Hepatocyte (in vitro differentiated cells): ENCODE measurements at regions not wholly inside any gene's neighbourhood (a gene's known extent, or its start where the extent isn't known, plus 50 kb on each side); places are given as distances from the start of the nearest gene placed in this dataset.

Experiments
- DNase-seq: peaks from one replicate; pipeline ENCODE4 v3.0.0-alpha.2; 2016; ENCODE audit warnings: low spot score
- H2AFZ ChIP-seq: fragments of 200-600 bp; sonication (generic); 2 replicates; pipeline ENCODE4 v1.6.0; 2016; ENCODE audit warnings: antibody characterized with exemption, mild to moderate bottlenecking
- H3K27ac ChIP-seq: fragments of 200-600 bp; sonication (generic); 2 replicates; pipeline ENCODE4 v1.5.1; 2016; ENCODE audit warnings: mild to moderate bottlenecking
- H3K27me3 ChIP-seq: fragments of 200-600 bp; sonication (generic); 2 replicates; pipeline ENCODE4 v1.6.1; 2016
- H3K36me3 ChIP-seq: fragments of 200-600 bp; sonication (generic); replicated peaks from 2 replicates; pipeline ENCODE4 v1.5.1; 2016; ENCODE audit warnings: low read depth; ENCODE audit not compliant: insufficient read depth
- H3K4me1 ChIP-seq: fragments of 200-600 bp; sonication (generic); 2 replicates; pipeline ENCODE4 v1.5.1; 2016; ENCODE audit warnings: mild to moderate bottlenecking, moderate library complexity; ENCODE audit not compliant: insufficient read depth
- H3K4me2 ChIP-seq: fragments of 200-600 bp; sonication (generic); 2 replicates; pipeline ENCODE4 v1.6.0; 2016
- H3K4me3 ChIP-seq: fragments of 200-600 bp; sonication (generic); 2 replicates; pipeline ENCODE4 v1.5.1; 2016; ENCODE audit warnings: mild to moderate bottlenecking
- H3K79me2 ChIP-seq: fragments of 200-600 bp; sonication (generic); 2 replicates; pipeline ENCODE4 v1.6.0; 2017; ENCODE audit warnings: mild to moderate bottlenecking
- H3K9me2 ChIP-seq: fragments of 200-600 bp; sonication (generic); replicated peaks from 2 replicates; pipeline ENCODE4 v1.6.0; 2017; ENCODE audit warnings: mild to moderate bottlenecking; ENCODE audit not compliant: insufficient read depth
- H3K9me3 ChIP-seq: fragments of 200-600 bp; sonication (generic); 2 replicates; pipeline ENCODE4 v1.5.1; 2016; ENCODE audit warnings: low read depth, mild to moderate bottlenecking
- H4K20me1 ChIP-seq: fragments of 200-600 bp; sonication (generic); 2 replicates; pipeline ENCODE4 v1.6.0; 2016; ENCODE audit warnings: mild to moderate bottlenecking; ENCODE audit not compliant: insufficient read depth, poor library complexity, severe bottlenecking
- CTCF ChIP-seq: fragments of 200-600 bp; sonication (generic); IDR thresholded peaks from 2 replicates; pipeline ENCODE4 v1.5.1; 2016; ENCODE audit warnings: antibody characterized with exemption, mild to moderate bottlenecking; ENCODE audit not compliant: poor library complexity
- EZH2 ChIP-seq: fragments of 200-600 bp; sonication (generic); IDR thresholded peaks from 2 replicates; pipeline ENCODE4 v1.6.1; 2016; ENCODE audit warnings: antibody characterized with exemption, mild to moderate bottlenecking, borderline replicate concordance
- EZH2phosphoT487 ChIP-seq: fragments of 200-600 bp; sonication (generic); IDR thresholded peaks from one replicate; pipeline ENCODE4 v1.6.1; 2018; ENCODE audit warnings: antibody characterized with exemption, mild to moderate bottlenecking, low read depth, moderate library complexity; ENCODE audit not compliant: unreplicated experiment, severe bottlenecking
- WGBS: methylation state at CpG from one replicate; pipeline ENCODE4 v1.1.6; 2016; ENCODE audit warnings: low lambda C conversion rate; ENCODE audit errors: missing lambda C conversion rate; 5-methylcytosine and 5-hydroxymethylcytosine counted together

DNA sequence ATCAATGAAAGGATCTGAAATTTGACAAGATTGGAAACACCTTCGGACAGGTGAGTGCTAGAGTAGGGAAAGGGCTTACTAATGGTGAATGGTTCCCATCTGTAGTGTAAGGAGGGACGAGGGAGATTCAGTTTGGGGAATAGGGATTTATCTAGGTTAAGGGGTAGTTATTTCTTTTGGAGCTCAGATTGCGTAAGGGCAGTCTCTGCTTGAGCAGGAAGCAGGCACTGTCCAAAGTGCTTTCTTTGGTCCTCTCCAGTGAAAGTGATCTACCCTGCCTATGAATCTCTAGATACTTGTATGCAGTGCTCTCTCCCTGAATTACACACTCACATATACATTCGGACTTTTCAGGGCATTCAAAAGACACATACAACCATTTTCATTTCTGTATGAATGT lies 272.9 kb upstream of the FIGN start:
- Histone ChIP-seq H3K27ac (no peak overlapping the region), H3K4me3 (no peak overlapping the region), H3K27me3 (no peaks in the 10 kb centered on the region), H3K9me3 (no peaks in the 10 kb centered on the region), H3K4me2 (no peak overlapping the region), H3K9me2 (no peaks in the 10 kb centered on the region), H4K20me1 (no peaks in the 10 kb centered on the region), H3K79me2 (no peaks in the 10 kb centered on the region), H2AFZ (no peak overlapping the region), H3K4me1 (no peaks in the 10 kb centered on the region), H3K36me3 (no peaks in the 10 kb centered on the region)
- TF ChIP-seq CTCF = no peak
- no peak for TF ChIP-seq EZH2phosphoT487
- TF ChIP-seq EZH2 = no peak
- WGBS = 92% methylated on average over 4 of the region's 4 CpGs
- no peak for DNase-seq

DNA sequence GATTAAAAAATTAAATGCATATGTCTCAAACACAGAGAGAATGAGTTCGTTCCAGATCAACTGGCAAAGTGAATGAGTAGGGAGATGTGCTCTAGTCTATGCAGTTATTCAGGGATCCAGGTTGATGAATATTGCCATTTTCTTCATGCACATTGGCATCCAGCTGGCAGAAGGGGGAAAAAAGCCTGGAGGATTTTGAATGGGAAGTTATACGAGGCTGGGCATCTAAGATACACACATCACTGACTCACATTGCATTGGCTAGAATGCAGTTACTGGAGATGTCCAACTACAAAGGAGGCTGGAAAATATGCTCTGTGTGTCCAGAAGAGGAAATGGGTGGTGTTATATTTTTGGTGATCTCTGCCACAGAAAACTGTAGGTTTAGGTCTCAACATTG lies 270.9 kb upstream of the FIGN start:
- Histone ChIP-seq H3K9me2 (no peaks in the 10 kb centered on the region), H3K36me3 (no peaks in the 10 kb centered on the region), H3K79me2 (no peaks in the 10 kb centered on the region), H3K4me1 (no peaks in the 10 kb centered on the region), H3K27me3 (no peaks in the 10 kb centered on the region), H3K4me3 (no peak overlapping the region), H4K20me1 (no peaks in the 10 kb centered on the region), H3K27ac (no peak overlapping the region), H3K4me2 (no peak overlapping the region), H3K9me3 (no peaks in the 10 kb centered on the region), H2AFZ (no peak overlapping the region)
- DNase-seq = no peak
- WGBS = 90% methylated on average over 2 of the region's 2 CpGs
- no peak for TF ChIP-seq CTCF

GRCh38 chr2:164000176-164000575 lies 264.4 kb upstream of the FIGN start:
- Histone ChIP-seq H3K4me2 (no peak overlapping the region), H3K4me1 (no peaks in the 10 kb centered on the region), H3K4me3 (no peak overlapping the region), H3K9me2 (no peaks in the 10 kb centered on the region), H4K20me1 (no peaks in the 10 kb centered on the region), H3K36me3 (no peaks in the 10 kb centered on the region), H3K27me3 (no peaks in the 10 kb centered on the region), H3K9me3 (no peaks in the 10 kb centered on the region), H2AFZ (no peak overlapping the region), H3K79me2 (no peaks in the 10 kb centered on the region), H3K27ac (no peak overlapping the region)
- no peak for DNase-seq
- TF ChIP-seq EZH2phosphoT487 = no peak
- no peak for TF ChIP-seq EZH2
- no peak for TF ChIP-seq CTCF
- 79% methylated on average over 2 of the region's 2 CpGs for WGBS

GRCh38 chr2:163997466-163997865 lies 261.7 kb upstream of the FIGN start:
- TF ChIP-seq EZH2phosphoT487 = no peak
- TF ChIP-seq EZH2 = no peak
- no peak for TF ChIP-seq CTCF
- no peaks in the 10 kb centered on the region for H4K20me1 ChIP-seq
- 50% methylated on average over 4 of the region's 4 CpGs for WGBS
- H3K9me3 ChIP-seq = no peaks in the 10 kb centered on the region
- no peak overlapping the region for H2AFZ ChIP-seq
- H3K4me2 ChIP-seq = no peak overlapping the region
- no peak overlapping the region for H3K4me3 ChIP-seq
- no peaks in the 10 kb centered on the region for H3K9me2 ChIP-seq
- no peak overlapping the region for H3K27ac ChIP-seq
- DNase-seq = no peak
- H3K4me1 ChIP-seq = no peaks in the 10 kb centered on the region
- no peaks in the 10 kb centered on the region for H3K27me3 ChIP-seq
- H3K79me2 ChIP-seq = no peaks in the 10 kb centered on the region
- no peaks in the 10 kb centered on the region for H3K36me3 ChIP-seq
